Right lobe of liver (tissue), 4 donors: ENCODE measurements at regions not wholly inside any gene's neighbourhood (a gene's known extent, or its start where the extent isn't known, plus 50 kb on each side); places are given as distances from the start of the nearest gene placed in this dataset.

Source experiments
- CTCF ChIP-seq, 4 donors: fragments of 200-600 bp in 3 of 4; fragments of 450-650 bp in 1 of 4; IDR thresholded peaks; one replicate each; pipeline versions ENCODE4 v1.5.1 to v1.8.0; 2016 to 2022; ENCODE audit warnings: antibody characterized with exemption in 4 of 4, mild to moderate bottlenecking in 2 of 4
- POLR2A ChIP-seq: fragments of 450-650 bp; IDR thresholded peaks from one replicate; pipeline ENCODE4 v1.6.1; 2017; ENCODE audit warnings: antibody characterized with exemption, mild to moderate bottlenecking
- donor health status: DM: no; HTN: no; CAD: no.
- donor health status: DM: no; HTN: no; CAD: no.
- donor health status: DM: no; HTN: yes; CAD: no.

- TF ChIP-seq POLR2A = no peak
- TF ChIP-seq CTCF (IDR thresholded peaks at IDR 0.05) = no peak
Measured at GRCh38 chr3:69542089-69542804, 156.4 kb upstream of the FRMD4B start.
